HL-60 (cell line): ENCODE measurements at regions not wholly inside any gene's neighbourhood (a gene's known extent, or its start where the extent isn't known, plus 50 kb on each side); places are given as distances from the start of the nearest gene placed in this dataset.

Experiments
- POLR2AphosphoS5 ChIP-seq: IDR thresholded peaks from 2 replicates; pipeline ENCODE4 v1.6.1; 2012; ENCODE audit warnings: low read depth
- TF ChIP-seq, protein P1 (sequence below): IDR thresholded peaks from one replicate; pipeline ENCODE4 v1.5.1; 2011; ENCODE audit warnings: low read length, control low read depth, inconsistent platforms; ENCODE audit not compliant: insufficient read depth
- TF ChIP-seq, protein P2 (sequence below): IDR thresholded peaks from 2 replicates; pipeline ENCODE4 v1.6.1; 2012; ENCODE audit warnings: low read depth; ENCODE audit not compliant: insufficient replicate concordance

DNA sequence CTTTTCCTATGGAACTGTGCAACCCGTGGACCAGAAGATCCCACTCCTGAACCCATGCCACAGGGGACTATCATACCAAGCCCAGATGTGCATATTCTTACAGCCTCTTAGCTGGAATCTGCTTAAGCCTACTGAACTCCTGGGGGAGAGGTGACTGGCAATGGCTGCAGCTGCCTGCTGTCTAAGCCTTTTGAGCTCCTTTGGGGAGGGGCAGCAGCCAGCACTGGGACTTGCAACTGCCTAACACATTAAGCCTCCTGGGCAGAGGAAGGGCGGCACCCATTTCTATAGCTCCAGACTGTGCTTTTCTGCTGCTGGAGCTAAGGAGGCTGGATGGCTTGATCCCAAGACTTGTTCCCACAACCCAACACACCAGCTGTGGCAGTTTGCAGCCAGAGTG is 117.9 kb upstream of the VEGFC start:
- TF ChIP-seq POLR2AphosphoS5 = no peak
- TF ChIP-seq, protein P1, sequence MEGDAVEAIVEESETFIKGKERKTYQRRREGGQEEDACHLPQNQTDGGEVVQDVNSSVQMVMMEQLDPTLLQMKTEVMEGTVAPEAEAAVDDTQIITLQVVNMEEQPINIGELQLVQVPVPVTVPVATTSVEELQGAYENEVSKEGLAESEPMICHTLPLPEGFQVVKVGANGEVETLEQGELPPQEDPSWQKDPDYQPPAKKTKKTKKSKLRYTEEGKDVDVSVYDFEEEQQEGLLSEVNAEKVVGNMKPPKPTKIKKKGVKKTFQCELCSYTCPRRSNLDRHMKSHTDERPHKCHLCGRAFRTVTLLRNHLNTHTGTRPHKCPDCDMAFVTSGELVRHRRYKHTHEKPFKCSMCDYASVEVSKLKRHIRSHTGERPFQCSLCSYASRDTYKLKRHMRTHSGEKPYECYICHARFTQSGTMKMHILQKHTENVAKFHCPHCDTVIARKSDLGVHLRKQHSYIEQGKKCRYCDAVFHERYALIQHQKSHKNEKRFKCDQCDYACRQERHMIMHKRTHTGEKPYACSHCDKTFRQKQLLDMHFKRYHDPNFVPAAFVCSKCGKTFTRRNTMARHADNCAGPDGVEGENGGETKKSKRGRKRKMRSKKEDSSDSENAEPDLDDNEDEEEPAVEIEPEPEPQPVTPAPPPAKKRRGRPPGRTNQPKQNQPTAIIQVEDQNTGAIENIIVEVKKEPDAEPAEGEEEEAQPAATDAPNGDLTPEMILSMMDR = no peak
- TF ChIP-seq, protein P2, sequence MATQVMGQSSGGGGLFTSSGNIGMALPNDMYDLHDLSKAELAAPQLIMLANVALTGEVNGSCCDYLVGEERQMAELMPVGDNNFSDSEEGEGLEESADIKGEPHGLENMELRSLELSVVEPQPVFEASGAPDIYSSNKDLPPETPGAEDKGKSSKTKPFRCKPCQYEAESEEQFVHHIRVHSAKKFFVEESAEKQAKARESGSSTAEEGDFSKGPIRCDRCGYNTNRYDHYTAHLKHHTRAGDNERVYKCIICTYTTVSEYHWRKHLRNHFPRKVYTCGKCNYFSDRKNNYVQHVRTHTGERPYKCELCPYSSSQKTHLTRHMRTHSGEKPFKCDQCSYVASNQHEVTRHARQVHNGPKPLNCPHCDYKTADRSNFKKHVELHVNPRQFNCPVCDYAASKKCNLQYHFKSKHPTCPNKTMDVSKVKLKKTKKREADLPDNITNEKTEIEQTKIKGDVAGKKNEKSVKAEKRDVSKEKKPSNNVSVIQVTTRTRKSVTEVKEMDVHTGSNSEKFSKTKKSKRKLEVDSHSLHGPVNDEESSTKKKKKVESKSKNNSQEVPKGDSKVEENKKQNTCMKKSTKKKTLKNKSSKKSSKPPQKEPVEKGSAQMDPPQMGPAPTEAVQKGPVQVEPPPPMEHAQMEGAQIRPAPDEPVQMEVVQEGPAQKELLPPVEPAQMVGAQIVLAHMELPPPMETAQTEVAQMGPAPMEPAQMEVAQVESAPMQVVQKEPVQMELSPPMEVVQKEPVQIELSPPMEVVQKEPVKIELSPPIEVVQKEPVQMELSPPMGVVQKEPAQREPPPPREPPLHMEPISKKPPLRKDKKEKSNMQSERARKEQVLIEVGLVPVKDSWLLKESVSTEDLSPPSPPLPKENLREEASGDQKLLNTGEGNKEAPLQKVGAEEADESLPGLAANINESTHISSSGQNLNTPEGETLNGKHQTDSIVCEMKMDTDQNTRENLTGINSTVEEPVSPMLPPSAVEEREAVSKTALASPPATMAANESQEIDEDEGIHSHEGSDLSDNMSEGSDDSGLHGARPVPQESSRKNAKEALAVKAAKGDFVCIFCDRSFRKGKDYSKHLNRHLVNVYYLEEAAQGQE = no peak
